ENCODE measurements at regions not wholly inside any gene's neighbourhood (a gene's known extent, or its start where the extent isn't known, plus 50 kb on each side); places are given as distances from the start of the nearest gene placed in this dataset.

GRCh38 chrX:36913551-36913950 lies 94.6 kb upstream of the FAM47C start:
- no peak for TF ChIP-seq CTCF (conservative IDR thresholded peaks at IDR 0.05; ENCODE audit: low read depth, low read length)
- no peak for TF ChIP-seq EZH2 (IDR thresholded peaks at IDR 0.05; ENCODE audit: borderline replicate concordance, low read depth, low read length, poor library complexity, severe bottlenecking)

Measured in A673 (cell line).